HG03095 (cell line): ENCODE measurements at regions not wholly inside any gene's neighbourhood (a gene's known extent, or its start where the extent isn't known, plus 50 kb on each side); places are given as distances from the start of the nearest gene placed in this dataset.
"Not testable (repeated sequence)": the region's sequence is repeated elsewhere in the genome, so short reads cannot be mapped to it uniquely, and the experiment has no call there.

ENCODE experiments used
- ATAC-seq: cut with Tn5 transposase; IDR thresholded peaks from one replicate; pipeline ENCODE4 v1.9.1; 2021; ENCODE audit warnings: moderate library complexity; ENCODE audit not compliant: unreplicated experiment

GRCh38 chr9:107588393-107588792, 98.8 kb upstream of the KLF4 start:
- ATAC-seq, result no peak

GRCh38 chr9:107587191-107587963, 97.8 kb upstream of the KLF4 start:
- no peak for ATAC-seq

DNA sequence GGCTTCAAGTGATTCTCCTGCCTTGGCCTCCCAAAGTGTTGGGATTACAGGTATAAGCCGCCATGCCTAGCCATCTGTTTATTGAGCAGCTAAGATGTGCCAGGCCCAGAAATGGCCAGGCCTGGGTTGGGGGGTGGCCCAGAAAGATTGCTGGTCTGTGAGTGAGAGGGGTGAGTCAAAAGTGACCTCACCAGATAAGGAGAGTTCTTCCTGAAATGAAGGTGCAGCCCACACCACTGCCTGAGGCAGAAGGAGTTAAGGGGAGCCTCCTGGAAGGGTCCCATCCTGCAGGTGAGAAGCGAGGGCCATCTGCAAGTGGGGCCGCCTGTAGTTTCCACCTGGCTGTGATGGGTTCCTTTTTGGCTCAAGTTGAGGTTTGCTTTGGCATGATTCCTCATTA, 96.9 kb upstream of the KLF4 start:
- ATAC-seq, result no peak

DNA sequence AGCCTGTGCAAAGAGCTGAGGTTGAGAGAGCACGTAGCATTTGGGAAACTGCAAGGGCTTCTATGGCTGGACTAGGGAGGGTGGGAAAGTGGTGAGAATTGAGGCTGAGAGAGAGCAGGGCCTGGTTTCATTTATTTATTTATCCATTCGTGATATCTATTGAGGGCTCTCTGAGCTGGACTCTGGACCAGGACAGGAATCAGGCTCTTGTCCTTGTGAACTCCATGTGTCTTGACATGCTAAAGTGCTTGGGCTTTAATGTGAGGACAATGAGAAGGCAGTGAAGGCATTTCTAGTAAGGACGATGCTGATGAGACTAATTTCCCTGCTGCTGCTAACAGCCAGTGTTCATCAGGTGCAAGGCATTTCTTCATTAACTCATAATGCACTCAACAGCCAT, 95.9 kb upstream of the KLF4 start:
- no peak for ATAC-seq

GRCh38 chr9:107584944-107585343, 95.4 kb upstream of the KLF4 start:
- ATAC-seq, result no peak

DNA sequence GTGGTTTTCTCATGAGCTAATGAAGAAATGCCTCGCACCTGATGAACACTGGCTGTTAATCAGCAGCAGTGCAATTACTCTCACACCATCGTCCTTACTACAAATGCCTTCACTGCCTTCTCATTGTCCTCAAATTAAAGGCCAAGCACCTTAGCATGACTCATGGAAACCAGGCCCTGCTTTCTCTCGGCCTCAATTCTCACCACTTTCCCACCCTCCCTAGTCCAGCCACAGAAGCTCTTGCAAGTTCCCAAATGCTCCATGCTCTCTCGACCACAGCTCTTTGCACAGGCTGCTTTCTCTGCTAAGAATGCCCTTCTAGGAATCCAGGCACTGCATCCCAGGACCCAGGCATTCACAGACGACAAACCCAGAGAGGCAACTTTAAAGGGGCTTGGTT, 94.6 kb upstream of the KLF4 start:
- no peak for ATAC-seq

DNA sequence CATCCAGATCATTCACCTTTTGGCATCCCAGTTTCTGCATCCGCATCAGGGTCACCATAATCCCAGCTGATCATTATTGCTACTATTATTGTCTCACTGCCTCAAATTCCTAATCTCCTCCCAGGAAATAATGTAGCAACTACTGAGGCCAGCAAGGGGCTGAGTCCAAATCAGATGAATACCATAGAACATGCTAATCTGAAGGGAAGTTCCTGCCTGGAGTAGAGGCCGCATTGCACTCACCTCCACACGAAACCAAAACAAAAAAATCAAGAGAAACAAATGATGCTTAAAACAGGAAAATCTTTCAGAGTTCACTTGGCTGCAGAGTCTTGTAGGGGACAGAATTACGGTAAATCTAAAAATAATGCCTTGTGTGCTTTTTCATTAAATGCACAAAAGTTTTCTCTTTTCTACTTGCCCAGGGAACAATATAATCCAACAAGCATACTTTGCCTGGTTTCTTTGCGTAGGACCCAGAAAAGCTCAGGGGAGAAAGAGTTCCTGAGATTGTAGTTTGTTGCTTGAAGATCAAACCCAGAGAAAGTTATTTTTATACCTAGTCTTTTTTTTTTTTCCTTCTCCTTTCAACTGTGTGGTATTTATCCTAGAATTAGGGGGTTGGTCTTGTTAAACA, 87.7 kb upstream of the KLF4 start:
- ATAC-seq, result no peak

DNA sequence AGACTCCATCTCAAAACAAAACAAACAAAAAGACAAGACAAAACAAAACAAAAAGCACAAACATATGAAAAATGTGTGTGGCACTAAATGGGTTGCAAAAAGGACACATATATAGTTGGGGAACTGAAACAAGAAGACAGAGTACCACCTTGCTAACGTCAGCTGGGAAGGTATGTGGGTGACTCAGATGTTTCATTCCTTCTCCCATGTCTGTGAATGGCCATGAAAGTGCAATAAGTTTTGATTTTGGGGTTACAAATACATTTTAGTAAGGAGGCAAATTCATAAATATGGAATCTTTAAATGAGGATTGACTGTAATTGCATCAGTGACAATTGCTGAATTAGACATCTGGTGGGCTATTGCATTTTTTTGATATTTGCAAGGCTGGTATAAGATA, 81.6 kb upstream of the KLF4 start:
- ATAC-seq, result no peak

GRCh38 chr9:107569174-107569573, 79.6 kb upstream of the KLF4 start:
- ATAC-seq, result no peak

- ATAC-seq, result not testable (repeated sequence)
Observed at GRCh38 chr9:107568406-107568805, 78.8 kb upstream of the KLF4 start.

DNA sequence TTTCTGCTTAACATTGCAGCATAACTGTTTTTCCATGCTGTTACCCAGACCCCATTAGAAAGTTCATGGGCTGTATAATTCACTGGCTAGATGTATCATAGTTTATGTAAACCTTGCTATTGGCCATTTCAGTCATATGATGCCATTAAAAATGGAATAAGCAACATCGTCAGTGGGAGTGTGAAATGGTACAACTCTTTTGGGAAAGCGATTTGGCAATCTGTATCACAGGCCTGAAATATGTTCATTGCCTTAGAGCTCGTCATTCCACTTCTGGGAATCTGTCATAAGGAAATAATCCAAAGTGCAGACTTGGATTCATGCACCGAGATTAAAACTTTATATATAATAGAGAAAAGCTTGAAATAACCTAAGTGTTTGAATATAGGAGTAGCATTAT, 77.9 kb upstream of the KLF4 start:
- ATAC-seq, result no peak

DNA sequence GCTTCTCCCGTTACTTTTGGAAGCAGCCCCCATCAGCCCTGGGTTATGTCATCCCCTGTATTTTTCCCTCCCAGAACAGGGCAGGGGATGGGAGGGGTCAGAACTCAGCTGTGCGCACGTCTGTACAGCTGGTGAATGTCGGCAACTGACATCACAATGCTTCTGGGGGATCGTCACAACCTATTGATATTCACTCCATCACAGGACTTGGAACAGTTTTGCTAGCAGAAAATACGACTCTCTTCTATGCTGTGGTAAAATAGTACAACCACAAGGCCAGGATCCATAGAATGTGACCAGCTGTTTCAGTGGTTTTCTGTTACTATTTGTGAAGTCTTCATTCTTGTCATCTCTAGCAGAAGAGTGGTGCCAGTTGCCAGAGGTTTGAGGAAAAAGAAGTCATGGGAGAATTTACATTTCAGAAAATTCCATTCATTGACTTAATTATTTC, 77.1 kb upstream of the KLF4 start:
- no peak for ATAC-seq

GRCh38 chr9:107562798-107563197, 73.2 kb upstream of the KLF4 start:
- ATAC-seq, result no peak

GRCh38 chr9:107559494-107560086, 70.0 kb upstream of the KLF4 start:
- ATAC-seq, result no peak

- no peak for ATAC-seq
Observed at GRCh38 chr9:107557236-107557990, 67.8 kb upstream of the KLF4 start.

DNA sequence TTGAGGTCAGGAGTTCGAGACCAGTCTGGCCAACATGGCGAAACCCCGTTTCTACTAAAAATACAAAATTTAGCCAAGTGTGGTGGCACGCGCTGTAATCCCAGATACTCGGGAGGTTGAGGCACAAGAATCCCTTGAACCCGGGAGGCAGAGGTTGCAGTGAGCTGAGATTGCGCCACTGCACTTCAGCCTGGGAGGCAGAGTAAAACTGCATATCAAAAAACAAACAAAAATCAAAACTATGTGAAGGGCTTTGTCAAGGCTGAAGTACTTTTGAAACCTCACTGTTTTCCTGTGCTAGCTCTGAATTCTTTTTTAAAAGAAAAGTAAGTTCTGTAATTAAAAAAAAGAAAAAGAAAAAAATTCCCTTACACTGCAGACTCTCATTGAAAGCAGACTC, 65.1 kb upstream of the KLF4 start:
- no peak for ATAC-seq

DNA sequence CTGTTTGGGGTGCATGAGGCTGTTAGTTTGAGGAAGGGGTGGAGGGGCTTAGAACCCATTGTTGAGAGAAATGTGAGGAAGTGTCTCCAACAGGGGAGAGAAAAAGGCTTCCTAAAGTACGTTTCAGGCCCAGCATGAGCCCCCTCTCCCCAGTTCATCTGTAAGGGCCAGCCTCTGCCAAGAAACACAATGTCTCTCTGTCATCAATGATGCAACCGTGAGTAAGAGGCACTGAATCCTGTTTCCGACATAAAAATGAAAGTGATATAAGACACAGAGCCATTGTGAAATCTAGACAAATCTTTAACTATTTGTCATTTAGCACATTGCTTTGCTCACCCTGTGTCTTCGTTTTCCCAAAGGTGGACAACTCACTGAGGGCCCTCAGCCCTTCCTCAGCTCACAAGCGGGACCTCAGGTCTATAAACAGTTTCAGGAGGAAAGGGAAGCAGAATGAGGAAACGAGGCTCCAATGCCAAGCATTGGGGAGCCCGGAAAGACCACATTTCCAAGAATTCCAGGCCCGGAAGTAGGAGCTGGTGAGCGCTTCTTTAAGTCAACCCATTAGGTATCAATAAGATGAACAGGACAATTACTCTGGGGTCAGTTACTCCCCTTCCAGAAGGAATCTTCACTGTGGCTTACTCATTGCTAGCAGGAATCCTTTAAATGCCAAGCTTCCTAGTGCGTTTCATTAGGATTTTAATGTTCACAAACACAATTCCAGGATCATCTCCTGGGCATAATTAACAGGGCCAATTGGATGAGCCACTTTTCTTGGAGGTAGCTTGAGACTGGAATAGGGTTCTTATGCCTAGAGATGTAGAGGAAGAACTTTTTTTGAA, 59.0 kb upstream of the KLF4 start:
- ATAC-seq, result no peak

GRCh38 chr9:107547772-107548297, 58.3 kb upstream of the KLF4 start:
- no peak for ATAC-seq

- ATAC-seq, result no peak
Observed at GRCh38 chr9:107547303-107547702, 57.7 kb upstream of the KLF4 start.

DNA sequence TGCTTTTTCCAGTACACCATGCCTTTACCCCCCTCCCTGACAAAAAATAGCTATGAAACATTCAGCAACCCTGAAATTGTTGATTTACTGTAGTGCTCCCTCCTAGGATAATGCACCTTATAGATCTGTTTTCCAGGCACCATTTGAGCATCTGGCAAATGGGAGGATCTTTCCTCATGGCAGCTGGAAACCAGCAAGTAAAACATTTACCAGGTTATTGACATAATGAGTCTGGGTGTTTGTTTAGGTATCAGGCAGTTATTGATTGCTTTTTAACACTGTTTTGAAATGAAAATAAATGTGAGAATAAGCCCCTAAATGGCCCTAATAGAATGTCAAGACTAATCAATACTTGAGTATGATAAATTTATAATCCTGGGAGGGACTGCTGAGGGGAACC, 57.3 kb upstream of the KLF4 start:
- no peak for ATAC-seq
